NCI-H2196 treated with DMSO at 0.1 percent for 48 hours (cell line): ENCODE measurements at regions not wholly inside any gene's neighbourhood (a gene's known extent, or its start where the extent isn't known, plus 50 kb on each side); places are given as distances from the start of the nearest gene placed in this dataset.

Experiments used
- DNase-seq: peaks from one replicate; lab custom pipeline; 2025; ENCODE audit not compliant: unreplicated experiment; lab: John Stamatoyannopoulos, UW

GRCh38 chr21:14734833-14735232 lies 188.7 kb upstream of the SAMSN1 start:
- no peak for DNase-seq

- DNase-seq: no peak
These were observed 188.1 kb upstream of the SAMSN1 start for GRCh38 chr21:14734191-14734590.

- no peak for DNase-seq
These were observed 179.1 kb upstream of the SAMSN1 start for GRCh38 chr21:14725219-14725618.

GRCh38 chr21:14722841-14723483 lies 176.8 kb upstream of the SAMSN1 start:
- no peak for DNase-seq

- DNase-seq: no peak
These were observed 174.1 kb upstream of the SAMSN1 start for GRCh38 chr21:14720237-14720636.

GRCh38 chr21:14718951-14719350 lies 172.8 kb upstream of the SAMSN1 start:
- no peak for DNase-seq

- no peak for DNase-seq
These were observed 170.8 kb upstream of the SAMSN1 start for GRCh38 chr21:14716761-14717396.

- DNase-seq: no peak
These were observed 167.0 kb upstream of the SAMSN1 start for GRCh38 chr21:14713109-14713508.

- no peak for DNase-seq
These were observed 166.1 kb upstream of the SAMSN1 start for GRCh38 chr21:14712121-14712715.

- no peak for DNase-seq
These were observed 165.2 kb upstream of the SAMSN1 start for GRCh38 chr21:14711287-14711686.

- no peak for DNase-seq
These were observed 161.5 kb upstream of the SAMSN1 start for GRCh38 chr21:14707511-14708020.

- DNase-seq: no peak
These were observed 160.8 kb upstream of the SAMSN1 start for GRCh38 chr21:14706712-14707510.

GRCh38 chr21:14699433-14700407 lies 153.6 kb upstream of the SAMSN1 start:
- no peak for DNase-seq

- no peak for DNase-seq
These were observed 151.7 kb upstream of the SAMSN1 start for GRCh38 chr21:14697769-14698168.

- no peak for DNase-seq
These were observed 148.7 kb upstream of the SAMSN1 start for GRCh38 chr21:14694817-14695216.

GRCh38 chr21:14693997-14694396 lies 147.9 kb upstream of the SAMSN1 start:
- no peak for DNase-seq

- DNase-seq: no peak
These were observed 145.8 kb upstream of the SAMSN1 start for GRCh38 chr21:14691914-14692313.

GRCh38 chr21:14690886-14691285 lies 144.8 kb upstream of the SAMSN1 start:
- no peak for DNase-seq

- no peak for DNase-seq
These were observed 142.8 kb upstream of the SAMSN1 start for GRCh38 chr21:14688936-14689335.

GRCh38 chr21:14688412-14688811 lies 142.3 kb upstream of the SAMSN1 start:
- no peak for DNase-seq
